Lower leg skin (tissue), 3 donors: ENCODE measurements at regions not wholly inside any gene's neighbourhood (a gene's known extent, or its start where the extent isn't known, plus 50 kb on each side); places are given as distances from the start of the nearest gene placed in this dataset.

Experiments used
- POLR2A ChIP-seq, 2 donors: fragments of 450-650 bp; IDR thresholded peaks; one replicate each; pipeline ENCODE4 v1.6.1; 2016 to 2017; ENCODE audit warnings: antibody characterized with exemption in 2 of 2, mild to moderate bottlenecking in 1 of 2, moderate library complexity in 1 of 2
- TF ChIP-seq, protein P1 (sequence below), 3 donors: fragments of 450-650 bp; IDR thresholded peaks; one replicate each; pipeline ENCODE4 v1.5.1; 2016; ENCODE audit warnings: antibody characterized with exemption in 3 of 3, mild to moderate bottlenecking in 3 of 3, moderate library complexity in 2 of 3

DNA sequence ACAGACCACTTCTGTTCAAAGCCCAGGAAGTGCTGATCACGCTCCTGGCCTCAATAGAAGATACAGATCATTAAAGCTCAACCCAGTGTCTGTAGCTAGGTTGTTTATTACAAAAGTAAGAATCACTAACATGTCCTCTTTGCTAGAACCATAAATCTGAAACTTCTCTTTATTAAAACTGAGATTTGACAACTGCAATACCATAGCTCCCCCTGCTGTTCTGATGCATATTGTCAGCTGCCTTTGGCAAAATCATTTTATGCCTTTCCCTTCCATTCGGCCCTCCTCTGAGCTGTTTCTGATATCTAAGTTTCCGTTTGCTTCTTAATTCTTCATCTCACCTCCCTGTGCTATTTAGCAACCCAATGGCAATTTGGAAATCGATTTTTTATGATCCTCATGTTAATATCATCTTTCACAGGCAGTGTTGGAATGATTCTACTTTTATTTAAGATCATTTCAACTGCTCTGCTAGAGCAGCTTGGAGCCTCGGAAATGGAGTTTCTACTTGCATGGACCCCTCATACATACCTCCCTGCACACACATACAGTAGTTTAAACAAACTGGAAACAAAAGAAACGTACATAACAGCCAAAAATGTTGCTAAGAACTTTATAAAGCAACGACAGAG, 998.8 kb downstream of the MAT2B start:
- TF ChIP-seq, protein P1, sequence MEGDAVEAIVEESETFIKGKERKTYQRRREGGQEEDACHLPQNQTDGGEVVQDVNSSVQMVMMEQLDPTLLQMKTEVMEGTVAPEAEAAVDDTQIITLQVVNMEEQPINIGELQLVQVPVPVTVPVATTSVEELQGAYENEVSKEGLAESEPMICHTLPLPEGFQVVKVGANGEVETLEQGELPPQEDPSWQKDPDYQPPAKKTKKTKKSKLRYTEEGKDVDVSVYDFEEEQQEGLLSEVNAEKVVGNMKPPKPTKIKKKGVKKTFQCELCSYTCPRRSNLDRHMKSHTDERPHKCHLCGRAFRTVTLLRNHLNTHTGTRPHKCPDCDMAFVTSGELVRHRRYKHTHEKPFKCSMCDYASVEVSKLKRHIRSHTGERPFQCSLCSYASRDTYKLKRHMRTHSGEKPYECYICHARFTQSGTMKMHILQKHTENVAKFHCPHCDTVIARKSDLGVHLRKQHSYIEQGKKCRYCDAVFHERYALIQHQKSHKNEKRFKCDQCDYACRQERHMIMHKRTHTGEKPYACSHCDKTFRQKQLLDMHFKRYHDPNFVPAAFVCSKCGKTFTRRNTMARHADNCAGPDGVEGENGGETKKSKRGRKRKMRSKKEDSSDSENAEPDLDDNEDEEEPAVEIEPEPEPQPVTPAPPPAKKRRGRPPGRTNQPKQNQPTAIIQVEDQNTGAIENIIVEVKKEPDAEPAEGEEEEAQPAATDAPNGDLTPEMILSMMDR (IDR thresholded peaks at IDR 0.05), result no peak
- TF ChIP-seq POLR2A (IDR thresholded peaks at IDR 0.05), result no peak
